Activated CD4-positive, alpha-beta T cell treated with anti-CD3 and anti-CD28 coated beads, Interleukin-10, Interleukin-2, amounts not matched to agents 100 ng/mL and 50 ng/mL, durations not matched to agents 16 hours and 8 hours (primary cell): ENCODE measurements at regions not wholly inside any gene's neighbourhood (a gene's known extent, or its start where the extent isn't known, plus 50 kb on each side); places are given as distances from the start of the nearest gene placed in this dataset.

Experiments
- DNase-seq: peaks from one replicate; pipeline ENCODE4 v3.0.0-alpha.2; 2020

DNA sequence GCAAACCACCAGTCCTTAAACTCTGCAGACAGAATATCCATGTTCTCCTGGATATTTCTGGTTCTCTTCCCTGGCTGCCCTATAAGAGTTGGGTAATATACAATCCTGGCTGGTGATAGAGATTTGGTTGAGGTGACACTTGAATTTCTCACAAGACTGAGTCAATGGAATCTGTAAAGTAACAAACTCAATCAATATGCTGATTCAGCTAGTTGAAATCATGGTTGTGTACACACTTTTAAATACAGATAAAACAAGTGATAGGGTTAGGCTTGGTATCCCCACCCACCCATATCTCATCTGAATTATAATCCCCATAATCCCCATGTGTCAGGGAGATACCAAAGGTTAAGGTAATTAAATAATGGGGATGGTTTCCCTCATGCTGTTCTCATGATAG, 349.2 kb upstream of the MAD2L1 start:
- DNase-seq = no peak

DNA sequence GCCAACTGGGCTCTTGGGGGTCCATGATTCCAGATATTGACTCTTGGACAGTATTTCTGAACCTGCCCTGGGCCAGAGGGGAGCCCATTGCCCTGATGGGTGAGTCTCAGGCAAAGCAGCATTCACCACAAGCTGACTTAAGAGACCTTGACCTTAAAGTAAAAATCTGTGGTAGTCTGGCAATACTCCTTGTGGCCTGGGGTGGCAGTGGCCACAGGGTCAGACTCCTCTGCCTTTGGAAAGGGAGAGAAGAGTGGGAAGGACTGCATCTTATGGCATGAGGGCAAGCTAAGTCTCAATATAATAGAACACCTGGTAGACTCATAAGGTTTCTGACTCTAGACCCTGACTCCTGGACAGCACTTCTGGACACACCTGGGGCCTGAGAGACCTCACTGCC, 340.3 kb upstream of the MAD2L1 start:
- DNase-seq = no peak

DNA sequence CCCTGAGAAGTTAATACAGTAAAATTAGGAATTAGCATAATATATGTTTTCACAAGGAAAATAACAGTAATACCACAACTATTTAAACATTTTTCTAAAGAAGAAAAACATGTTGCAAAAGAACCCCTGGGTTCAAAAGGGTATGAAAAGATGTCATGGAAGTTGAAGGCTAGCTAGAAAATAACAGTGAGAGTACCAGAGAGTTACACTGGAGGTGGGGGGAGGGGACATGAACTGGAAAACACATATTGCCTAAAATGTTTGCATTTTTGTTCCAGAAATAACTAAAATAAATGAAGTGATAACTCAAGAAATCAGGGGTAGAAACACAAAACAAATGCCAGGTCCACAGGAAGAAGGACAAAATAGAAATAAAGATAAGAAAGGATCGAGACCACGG, 336.6 kb upstream of the MAD2L1 start:
- DNase-seq = no peak

- DNase-seq = no peak
Observed at GRCh38 chr4:120400441-120400840, 333.8 kb upstream of the MAD2L1 start.

DNA sequence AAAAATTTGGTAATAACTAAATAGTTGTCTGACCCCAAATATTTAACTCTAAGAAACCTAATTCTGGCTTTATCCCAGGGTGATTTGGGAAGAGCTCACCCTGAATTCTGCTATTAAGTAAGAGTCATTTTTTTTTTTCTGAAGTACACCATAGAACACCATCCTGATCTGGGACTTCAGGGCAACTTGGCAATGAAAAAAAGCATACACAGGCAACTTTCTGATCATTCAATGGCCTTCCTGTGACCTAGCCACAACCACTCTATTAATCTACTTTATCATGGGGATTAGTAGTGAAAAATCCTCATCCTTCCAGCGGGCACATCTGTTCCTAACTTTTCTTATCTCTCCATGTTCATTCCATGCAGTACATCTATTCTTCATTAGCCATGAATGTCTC, 333.2 kb upstream of the MAD2L1 start:
- DNase-seq = no peak

DNA sequence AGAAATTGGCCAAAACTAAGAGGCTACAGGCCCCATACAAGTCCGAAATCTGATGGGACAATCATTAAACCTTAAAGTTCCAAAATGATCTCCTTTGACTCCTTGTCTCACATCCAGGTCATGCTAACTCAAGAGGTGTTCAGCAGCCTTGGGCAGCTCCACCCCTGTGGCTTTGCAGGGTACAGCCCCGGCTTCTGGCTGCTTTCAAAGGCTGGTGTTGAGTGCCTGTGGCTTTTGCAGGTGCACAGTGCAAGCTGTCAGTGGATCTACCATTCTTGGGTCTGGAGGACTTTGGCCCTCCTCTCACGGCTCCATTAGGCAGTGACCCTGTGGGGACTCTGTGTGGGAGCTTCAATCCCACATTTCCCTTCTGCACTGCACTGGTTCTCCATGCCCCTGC, 329.1 kb upstream of the MAD2L1 start:
- no peak for DNase-seq

DNA sequence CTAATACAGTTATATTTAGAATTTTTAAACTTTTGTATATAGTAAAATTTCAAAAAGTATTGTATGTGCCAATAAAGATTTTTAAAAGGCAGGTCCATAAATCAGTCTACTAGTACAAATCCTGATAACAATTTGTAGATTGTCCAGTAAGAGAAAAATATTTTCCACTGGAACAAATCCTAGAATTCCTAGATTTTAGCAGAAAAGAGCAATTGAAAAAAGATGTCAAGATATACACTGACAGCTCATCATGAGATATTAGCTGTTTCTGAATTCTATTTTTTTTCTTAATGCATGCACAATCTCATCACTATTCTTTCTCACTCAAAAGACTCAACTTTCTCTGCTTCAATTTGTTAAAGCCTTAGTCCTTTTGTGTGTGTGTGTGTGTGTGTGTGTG, 289.2 kb upstream of the MAD2L1 start:
- DNase-seq = no peak

DNA sequence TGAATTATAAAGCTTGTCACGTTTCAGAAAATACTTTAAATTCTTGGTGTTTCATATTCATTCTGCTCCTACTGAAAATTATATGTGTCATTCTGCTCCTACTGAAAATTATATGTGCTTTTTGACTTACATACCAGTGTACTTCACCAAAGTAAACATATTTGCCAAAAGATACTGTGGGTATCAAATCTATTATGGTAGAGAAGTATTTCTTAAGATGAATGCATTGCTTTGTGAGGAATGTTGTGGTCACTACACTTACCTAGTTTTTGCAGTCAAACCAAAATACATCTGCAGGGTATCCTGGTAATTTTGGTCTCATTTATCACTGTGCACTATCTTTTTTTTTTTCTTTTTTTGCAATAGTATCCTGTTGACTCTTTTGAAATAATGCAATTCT, 287.7 kb upstream of the MAD2L1 start:
- no peak for DNase-seq

DNA sequence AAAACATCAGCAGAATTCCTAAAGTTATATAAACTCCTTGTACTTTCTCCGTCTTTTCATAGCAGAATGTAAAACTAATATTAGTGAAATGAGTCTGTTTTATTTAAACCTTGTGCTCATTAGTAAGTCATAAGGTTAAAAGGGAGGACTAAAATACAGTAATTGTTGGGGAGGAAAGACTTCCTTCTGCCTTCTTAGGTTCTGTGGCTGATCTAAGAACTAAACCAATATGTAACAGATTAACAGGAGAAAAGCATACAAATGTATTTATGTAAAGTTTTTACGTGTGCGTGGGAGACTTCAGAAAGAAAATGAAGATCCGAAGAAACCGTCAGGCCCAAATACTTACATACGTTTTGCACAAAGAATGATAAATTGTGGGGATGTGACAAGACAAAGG, 286.6 kb upstream of the MAD2L1 start:
- DNase-seq = no peak

DNA sequence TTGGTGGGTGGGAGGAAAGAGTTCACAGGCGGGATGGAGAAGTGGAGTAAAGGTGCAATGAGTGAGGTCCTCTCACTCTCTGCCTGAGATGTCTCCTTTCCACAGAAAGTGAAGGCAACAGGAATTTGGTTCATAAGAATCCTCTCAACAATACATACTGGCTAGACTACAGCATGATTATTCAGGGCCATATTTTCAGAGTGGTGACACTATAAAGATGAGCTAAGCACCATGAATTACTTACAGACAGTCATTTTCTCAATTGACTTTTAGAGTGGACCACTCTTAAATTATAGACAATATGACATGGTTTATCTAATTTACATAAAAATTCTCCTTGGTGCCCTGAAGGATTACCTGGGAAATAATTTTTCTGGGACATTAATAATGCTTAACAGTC, 286.1 kb upstream of the MAD2L1 start:
- DNase-seq = no peak

- DNase-seq = no peak
Observed at GRCh38 chr4:120348948-120349347, 282.3 kb upstream of the MAD2L1 start.

- no peak for DNase-seq
Observed at GRCh38 chr4:120348521-120348920, 281.9 kb upstream of the MAD2L1 start.

DNA sequence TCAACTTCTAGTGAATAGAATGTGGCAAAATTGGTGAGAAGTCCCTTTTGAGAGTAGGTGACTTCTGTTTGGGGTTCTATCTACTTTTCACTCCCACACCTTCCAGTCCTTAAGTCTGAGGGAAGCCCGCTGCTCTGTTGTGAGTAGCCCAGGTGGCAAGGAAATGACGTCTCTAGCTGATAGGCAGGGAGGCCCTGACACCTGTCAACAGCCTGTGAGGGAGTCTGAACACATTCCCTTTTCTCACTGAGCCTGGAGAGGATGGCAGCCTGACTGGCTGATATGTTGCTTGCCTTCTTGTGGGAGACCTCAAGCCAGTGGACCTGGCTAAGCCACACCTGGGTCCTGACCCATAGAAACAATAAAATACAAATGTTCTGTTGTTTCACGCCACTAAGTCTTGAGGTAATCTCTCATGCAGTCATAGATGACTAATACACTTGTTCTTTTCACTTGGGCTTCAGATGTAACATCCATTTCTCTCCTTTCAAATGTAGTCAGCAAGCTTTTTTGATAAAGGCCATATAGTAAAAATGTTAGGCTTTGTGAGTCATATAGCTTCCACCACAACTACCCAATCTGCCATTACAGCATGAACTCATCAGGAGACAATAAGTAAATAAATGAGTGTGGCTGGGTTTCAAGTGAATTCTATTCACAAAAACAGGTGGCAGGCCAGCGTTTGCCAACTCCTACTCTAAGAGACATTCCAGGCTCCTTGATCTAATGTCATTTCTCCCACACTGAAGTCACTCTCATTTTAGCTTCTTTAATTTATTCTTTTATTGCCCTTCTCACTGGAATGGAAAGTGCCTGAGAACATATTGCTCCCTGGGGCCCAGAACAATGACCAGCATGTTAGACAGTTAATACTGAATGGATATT, 265.1 kb upstream of the MAD2L1 start:
- DNase-seq = peak; percentile 71

GRCh38 chr4:120329386-120329785, 262.7 kb upstream of the MAD2L1 start:
- no peak for DNase-seq

- no peak for DNase-seq
Observed at GRCh38 chr4:120327276-120327675, 260.6 kb upstream of the MAD2L1 start.

DNA sequence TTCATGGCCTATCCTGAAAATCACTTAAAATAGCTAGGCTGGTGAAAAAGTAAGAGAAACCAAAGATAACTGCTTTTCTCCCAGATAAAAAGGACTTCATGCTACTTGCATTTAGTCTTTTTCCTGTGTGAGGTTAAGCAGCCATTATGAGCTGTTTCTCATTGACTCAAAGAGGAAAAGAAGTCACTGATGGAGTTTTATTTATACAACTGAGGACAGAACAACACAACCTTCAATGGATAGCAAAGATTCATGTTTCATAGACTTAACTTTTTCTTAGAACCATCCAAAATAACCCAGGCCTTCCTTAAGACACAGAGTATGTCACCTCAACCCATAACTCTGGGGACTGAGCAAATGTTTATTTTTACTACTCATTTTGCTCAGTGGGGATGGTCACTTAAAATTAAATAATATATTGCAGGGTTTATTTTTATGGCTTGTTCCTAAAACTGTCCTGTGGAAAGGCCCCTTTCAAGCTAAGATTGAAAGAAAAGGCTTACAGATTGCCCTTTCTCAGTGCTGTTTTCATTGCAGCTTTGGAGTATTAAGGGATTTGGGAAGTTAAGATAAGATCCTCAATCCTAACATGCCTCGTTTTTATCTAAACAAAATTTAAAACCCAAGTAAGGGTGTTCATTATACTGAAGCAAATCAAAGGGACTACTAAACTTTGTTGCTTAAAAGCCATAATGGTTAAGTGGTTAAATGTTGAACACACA, 252.6 kb upstream of the MAD2L1 start:
- no peak for DNase-seq

- no peak for DNase-seq
Observed at GRCh38 chr4:120318196-120318846, 251.7 kb upstream of the MAD2L1 start.

DNA sequence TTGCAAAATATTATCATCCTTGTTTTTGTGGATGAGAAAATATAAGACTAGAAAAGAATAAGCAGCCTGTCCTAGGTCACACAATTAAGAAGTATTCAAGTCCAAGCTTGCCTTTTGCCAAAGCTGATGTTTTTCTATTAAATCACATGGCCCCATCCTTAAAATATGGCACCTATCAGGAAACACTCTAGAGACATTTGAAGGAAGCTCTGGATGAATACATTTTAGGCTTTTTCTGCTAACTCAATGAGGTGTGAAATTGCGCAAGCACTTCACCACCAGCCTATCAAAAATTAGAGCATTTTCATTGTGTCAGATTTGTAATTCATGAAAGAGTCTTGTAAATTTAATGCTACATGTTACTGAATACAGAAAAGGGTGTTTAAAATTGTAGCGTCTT, 251.1 kb upstream of the MAD2L1 start:
- no peak for DNase-seq

GRCh38 chr4:120316416-120316815, 249.8 kb upstream of the MAD2L1 start:
- no peak for DNase-seq

DNA sequence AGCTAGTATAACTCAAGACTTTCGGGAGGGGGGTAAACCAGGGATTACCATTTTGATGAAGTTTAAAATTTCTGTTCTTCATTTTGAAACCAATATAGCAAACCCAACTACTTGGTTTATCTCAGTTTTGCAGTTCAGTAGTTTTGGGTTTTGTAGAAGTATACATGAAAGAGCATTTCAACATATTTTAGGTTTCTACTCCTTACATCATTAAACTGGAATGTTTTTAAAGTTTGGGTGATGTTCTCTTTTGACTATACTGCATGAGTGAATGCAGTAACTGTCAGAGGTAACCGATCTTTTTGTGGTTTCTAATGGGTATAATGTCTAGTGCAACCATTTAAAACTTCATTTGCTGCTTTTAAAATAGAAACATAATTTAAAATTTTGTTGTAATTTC, 248.3 kb upstream of the MAD2L1 start:
- no peak for DNase-seq

- DNase-seq = no peak
Observed at GRCh38 chr4:120304801-120305200, 238.2 kb upstream of the MAD2L1 start.

DNA sequence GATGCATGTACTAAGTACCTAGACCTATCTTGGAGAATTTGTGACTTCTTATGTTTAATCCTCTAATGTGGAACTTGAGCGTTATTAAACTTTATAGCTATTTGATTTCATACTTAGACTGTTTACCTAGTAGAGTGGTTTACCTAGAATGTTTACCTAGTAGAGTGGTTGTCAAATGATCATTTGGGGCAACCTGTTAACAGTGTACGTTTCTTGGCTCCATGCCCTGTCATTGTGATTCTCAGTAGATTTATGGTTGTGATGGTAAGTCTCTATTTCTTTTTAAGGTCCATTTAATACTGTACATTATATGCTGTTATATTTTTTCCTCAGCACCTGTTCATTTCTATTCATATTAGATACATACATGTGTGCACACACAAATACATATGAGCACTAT, 233.0 kb upstream of the MAD2L1 start:
- no peak for DNase-seq

DNA sequence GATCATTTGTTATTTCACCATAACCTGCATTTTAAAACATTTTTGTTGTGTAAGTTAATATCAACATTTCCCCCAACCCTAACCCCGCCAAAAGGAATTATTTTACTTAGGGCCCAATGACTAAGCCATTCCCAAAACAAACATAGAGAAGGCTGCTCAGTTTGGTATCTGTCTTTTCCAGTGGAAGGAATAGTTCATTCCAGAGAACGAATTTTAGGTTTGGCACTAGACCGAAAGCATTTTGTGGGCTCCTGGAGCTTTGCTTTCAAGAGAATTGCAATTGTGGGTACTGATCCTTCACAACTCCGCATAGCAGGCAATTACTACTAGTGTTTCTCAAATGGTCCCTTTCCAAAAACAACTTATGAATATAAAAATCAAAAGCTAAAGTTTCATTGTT, 226.7 kb upstream of the MAD2L1 start:
- no peak for DNase-seq

GRCh38 chr4:120291541-120291940, 224.9 kb upstream of the MAD2L1 start:
- DNase-seq = no peak
